GM10248 (cell line): ENCODE measurements at regions not wholly inside any gene's neighbourhood (a gene's known extent, or its start where the extent isn't known, plus 50 kb on each side); places are given as distances from the start of the nearest gene placed in this dataset.

Source experiments
- CTCF ChIA-PET: fragments of 300-600 bp; sonication (Branson Sonifier 250); formaldehyde crosslinking; extraction: SDS; loops from one replicate; lab custom pipeline; 2021; ENCODE audit warnings: antibody characterized with exemption; lab: Yijun Ruan, JAX
- POLR2A ChIA-PET: fragments of 350-650 bp; sonication (Branson Sonifier 250); formaldehyde crosslinking; extraction: SDS; loops from one replicate; lab custom pipeline; 2020; ENCODE audit warnings: antibody characterized with exemption; lab: Yijun Ruan, JAX
- DNase-seq: peaks from one replicate; pipeline ENCODE4 v3.0.0; 2012; ENCODE audit errors: extremely low spot score
- CTCF ChIP-seq: IDR thresholded peaks from 2 replicates; pipeline ENCODE4 v1.5.1; 2012; ENCODE audit warnings: mild to moderate bottlenecking, low read depth; ENCODE audit errors: extremely low read depth, missing control alignments, control extremely low read depth

GRCh38 chr16:88288303-88288702 is 94.5 kb upstream of the ZNF469 start:
- TF ChIP-seq CTCF, result no peak
- DNase-seq, result no peak
- ChIA-PET CTCF (no interaction called here), POLR2A (no interaction called here)

GRCh38 chr16:88289001-88289400 is 93.8 kb upstream of the ZNF469 start:
- CTCF ChIA-PET, result no interaction called here
- no peak for DNase-seq
- POLR2A ChIA-PET, result no interaction called here
- TF ChIP-seq CTCF, result no peak

GRCh38 chr16:88289561-88289960 is 93.2 kb upstream of the ZNF469 start:
- ChIA-PET POLR2A (no interaction called here), CTCF (interaction anchor here (0.9 kb wide), 1 partner anchor 85 kb away, joined by 3 read pairs; no protein-coding TSS in a partner anchor)
- DNase-seq, result no peak
- no peak for TF ChIP-seq CTCF

- ChIA-PET POLR2A (no interaction called here), CTCF (interaction anchor here (0.9 kb wide), 1 partner anchor 85 kb away, joined by 3 read pairs; no protein-coding TSS in a partner anchor)
- no peak for TF ChIP-seq CTCF
- no peak for DNase-seq
Observed at GRCh38 chr16:88289968-88290401, 92.8 kb upstream of the ZNF469 start.

GRCh38 chr16:88290850-88291830 is 91.6 kb upstream of the ZNF469 start:
- no peak for TF ChIP-seq CTCF
- ChIA-PET CTCF (no interaction called here), POLR2A (no interaction called here)
- no peak for DNase-seq

GRCh38 chr16:88292007-88292970 is 90.5 kb upstream of the ZNF469 start:
- POLR2A ChIA-PET, result no interaction called here
- DNase-seq, result no peak
- no peak for TF ChIP-seq CTCF
- CTCF ChIA-PET, result no interaction called here
